ENCODE measurements at regions not wholly inside any gene's neighbourhood (a gene's known extent, or its start where the extent isn't known, plus 50 kb on each side); places are given as distances from the start of the nearest gene placed in this dataset.
A peak's percentile ranks its signal among the peaks of the same experiment; 100 is the strongest.

- no peak for DNase-seq
- Histone ChIP-seq H3K4me1 (ENCODE audit: insufficient read depth, low read length) (peaks cover 23% of the 10 kb centered on the region), H3K36me3 (ENCODE audit: insufficient read depth, low read length) (no peaks in the 10 kb centered on the region), H3K4me3 (ENCODE audit: low read length in 2 of 2) (no peak overlapping the region), H3K9me3 (ENCODE audit: control insufficient read depth in 1 of 2, low read length in 2 of 2) (no peaks in the 10 kb centered on the region), H3K27me3 (ENCODE audit: insufficient read depth, low read length) (no peaks in the 10 kb centered on the region), H3K27ac (ENCODE audit: low read depth, low read length) (peak overlapping the region; percentile 32)
- H3K36me3 Mint-ChIP-seq = peaks cover 3 to 4% of the 10 kb centered on the region in 2 donors
- H3K27me3 Mint-ChIP-seq = no peaks in the 10 kb centered on the region
- H3K4me1 Mint-ChIP-seq = peaks cover 31 to 51% (median 37%) of the 10 kb centered on the region in 4 donors
- ChIA-PET POLR2A (ENCODE audit: partially characterized antibody) (interaction anchor here (1.1 to 7.3 kb wide), 6 partner anchors 19 to 134 kb away, joined by 3 to 84 read pairs (median 14); partner anchors contain the start of gene BTG1), CTCF (ENCODE audit: partially characterized antibody) (interaction anchor here (1.2 to 2.6 kb wide), 7 partner anchors 17 to 199 kb away, joined by 3 to 16 read pairs (median 6); partner anchors contain the start of gene BTG1)
- H3K4me3 Mint-ChIP-seq = peak overlapping the region; percentile 36 to 90 (median 80)
- intact Hi-C loops (cut with micrococcal nuclease) = no loop called here
- H3K9me3 Mint-ChIP-seq = peaks cover 0 to 4% (median 3%) of the 10 kb centered on the region in 8 donors
- H3K27ac Mint-ChIP-seq = peak overlapping the region; percentile 22 to 93 (median 85)
These were observed 134.6 kb downstream of the BTG1 start for GRCh38 chr12:92010853-92011701.

GRCh38 chr12:92010368-92010767 lies 135.3 kb downstream of the BTG1 start:
- no peaks in the 10 kb centered on the region for H3K27me3 Mint-ChIP-seq
- intact Hi-C loops (cut with micrococcal nuclease) = no loop called here
- POLR2A ChIA-PET (ENCODE audit: partially characterized antibody) = interaction anchor here (1.1 to 7.3 kb wide), 4 partner anchors 20 to 134 kb away, joined by 3 to 84 read pairs (median 8); partner anchors contain the start of gene BTG1
- H3K9me3 Mint-ChIP-seq = peaks cover 0 to 6% (median 3%) of the 10 kb centered on the region in 8 donors
- no peaks in the 10 kb centered on the region for H3K36me3 ChIP-seq (ENCODE audit: insufficient read depth, low read length)
- H3K27me3 ChIP-seq (ENCODE audit: insufficient read depth, low read length) = no peaks in the 10 kb centered on the region
- peak overlapping the region in 4 of 8 donors; percentile 11 to 50 (median 14) for H3K4me3 Mint-ChIP-seq
- no peak overlapping the region for H3K4me3 ChIP-seq (ENCODE audit: low read length in 2 of 2)
- CTCF ChIA-PET (ENCODE audit: partially characterized antibody) = interaction anchor here (0.6 to 2.6 kb wide), 8 partner anchors 9 to 199 kb away, joined by 3 to 16 read pairs (median 5); partner anchors contain the start of gene BTG1
- H3K9me3 ChIP-seq (ENCODE audit: control insufficient read depth in 1 of 2, low read length in 2 of 2) = no peaks in the 10 kb centered on the region
- H3K36me3 Mint-ChIP-seq = peaks cover 4% of the 10 kb centered on the region in 2 donors
- H3K4me1 Mint-ChIP-seq = peaks cover 32 to 52% (median 38%) of the 10 kb centered on the region in 4 donors
- no peak overlapping the region for H3K27ac ChIP-seq (ENCODE audit: low read depth, low read length)
- H3K4me1 ChIP-seq (ENCODE audit: insufficient read depth, low read length) = peaks cover 23% of the 10 kb centered on the region
- DNase-seq = no peak
- peak overlapping the region in 6 of 7 donors; percentile 53 to 88 (median 71) for H3K27ac Mint-ChIP-seq

GRCh38 chr12:92008345-92008744 lies 137.3 kb downstream of the BTG1 start:
- Histone ChIP-seq H3K36me3 (ENCODE audit: insufficient read depth, low read length) (no peaks in the 10 kb centered on the region), H3K27me3 (ENCODE audit: insufficient read depth, low read length) (no peaks in the 10 kb centered on the region), H3K4me3 (ENCODE audit: low read length in 2 of 2) (no peak overlapping the region), H3K9me3 (ENCODE audit: control insufficient read depth in 1 of 2, low read length in 2 of 2) (no peaks in the 10 kb centered on the region), H3K27ac (ENCODE audit: low read depth, low read length) (no peak overlapping the region), H3K4me1 (ENCODE audit: insufficient read depth, low read length) (peaks cover 34% of the 10 kb centered on the region)
- peaks cover 4 to 7% of the 10 kb centered on the region in 2 donors for H3K36me3 Mint-ChIP-seq
- intact Hi-C loops (cut with micrococcal nuclease) = no loop called here
- ChIA-PET POLR2A (ENCODE audit: partially characterized antibody) (interaction anchor here (0.9 to 7.3 kb wide), 3 partner anchors 23 to 135 kb away, joined by 3 to 84 read pairs (median 4); partner anchors contain the start of gene BTG1), CTCF (ENCODE audit: partially characterized antibody) (interaction anchor here (0.8 to 2.6 kb wide), 5 partner anchors 11 to 562 kb away, joined by 3 to 16 read pairs (median 4); partner anchors contain the start of gene BTG1)
- no peak overlapping the region for H3K4me3 Mint-ChIP-seq
- H3K27me3 Mint-ChIP-seq = no peaks in the 10 kb centered on the region
- H3K27ac Mint-ChIP-seq = peak overlapping the region in 2 of 7 donors; percentile 24 to 47
- DNase-seq = no peak
- peaks cover 0 to 6% (median 3%) of the 10 kb centered on the region in 8 donors for H3K9me3 Mint-ChIP-seq
- peaks cover 40 to 71% (median 47%) of the 10 kb centered on the region in 4 donors for H3K4me1 Mint-ChIP-seq

GRCh38 chr12:92007787-92008186 lies 137.9 kb downstream of the BTG1 start:
- POLR2A ChIA-PET (ENCODE audit: partially characterized antibody) = interaction anchor here (1.7 to 7.3 kb wide), 2 partner anchors 130 to 136 kb away, joined by 4 to 84 read pairs; partner anchors contain the start of gene BTG1
- intact Hi-C loops (cut with micrococcal nuclease) = no loop called here
- H3K4me3 Mint-ChIP-seq = no peak overlapping the region
- CTCF ChIA-PET (ENCODE audit: partially characterized antibody) = interaction anchor here (0.9 to 2.0 kb wide), 5 partner anchors 23 to 563 kb away, joined by 3 to 7 read pairs (median 5); no protein-coding TSS in a partner anchor
- H3K36me3 Mint-ChIP-seq = peaks cover 4 to 7% of the 10 kb centered on the region in 2 donors
- no peaks in the 10 kb centered on the region for H3K36me3 ChIP-seq (ENCODE audit: insufficient read depth, low read length)
- DNase-seq = no peak
- no peaks in the 10 kb centered on the region for H3K27me3 Mint-ChIP-seq
- peaks cover 0 to 6% (median 3%) of the 10 kb centered on the region in 8 donors for H3K9me3 Mint-ChIP-seq
- H3K9me3 ChIP-seq (ENCODE audit: control insufficient read depth in 1 of 2, low read length in 2 of 2) = no peaks in the 10 kb centered on the region
- peaks cover 36 to 72% (median 52%) of the 10 kb centered on the region in 4 donors for H3K4me1 Mint-ChIP-seq
- H3K27me3 ChIP-seq (ENCODE audit: insufficient read depth, low read length) = no peaks in the 10 kb centered on the region
- no peak overlapping the region for H3K4me3 ChIP-seq (ENCODE audit: low read length in 2 of 2)
- H3K27ac Mint-ChIP-seq = peak overlapping the region in 2 of 7 donors; percentile 41 to 64
- H3K27ac ChIP-seq (ENCODE audit: low read depth, low read length) = no peak overlapping the region
- peaks cover 34% of the 10 kb centered on the region for H3K4me1 ChIP-seq (ENCODE audit: insufficient read depth, low read length)

- intact Hi-C loops (cut with micrococcal nuclease) = no loop called here
- no peaks in the 10 kb centered on the region for H3K27me3 ChIP-seq (ENCODE audit: insufficient read depth, low read length)
- no peak for DNase-seq
- no peaks in the 10 kb centered on the region for H3K9me3 ChIP-seq (ENCODE audit: control insufficient read depth in 1 of 2, low read length in 2 of 2)
- H3K4me1 ChIP-seq (ENCODE audit: insufficient read depth, low read length) = peaks cover 19% of the 10 kb centered on the region
- Mint-ChIP-seq H3K27ac (peak overlapping the region in 1 of 7 donors; percentile 10), H3K4me1 (peaks cover 32 to 55% (median 36%) of the 10 kb centered on the region in 4 donors), H3K36me3 (peaks cover 4 to 13% of the 10 kb centered on the region in 2 donors), H3K9me3 (peaks cover 1 to 20% (median 9%) of the 10 kb centered on the region in 8 donors), H3K4me3 (peak overlapping the region in 1 of 8 donors; percentile 9), H3K27me3 (no peaks in the 10 kb centered on the region)
- no peak overlapping the region for H3K4me3 ChIP-seq (ENCODE audit: low read length in 2 of 2)
- POLR2A ChIA-PET (ENCODE audit: partially characterized antibody) = interaction anchor here (0.9 to 7.3 kb wide), 5 partner anchors 130 to 141 kb away, joined by 3 to 84 read pairs (median 5); partner anchors contain the start of gene BTG1
- CTCF ChIA-PET (ENCODE audit: partially characterized antibody) = no interaction called here
- no peaks in the 10 kb centered on the region for H3K36me3 ChIP-seq (ENCODE audit: insufficient read depth, low read length)
- no peak overlapping the region for H3K27ac ChIP-seq (ENCODE audit: low read depth, low read length)
These were observed 141.9 kb downstream of the BTG1 start for GRCh38 chr12:92003701-92004100.

DNA sequence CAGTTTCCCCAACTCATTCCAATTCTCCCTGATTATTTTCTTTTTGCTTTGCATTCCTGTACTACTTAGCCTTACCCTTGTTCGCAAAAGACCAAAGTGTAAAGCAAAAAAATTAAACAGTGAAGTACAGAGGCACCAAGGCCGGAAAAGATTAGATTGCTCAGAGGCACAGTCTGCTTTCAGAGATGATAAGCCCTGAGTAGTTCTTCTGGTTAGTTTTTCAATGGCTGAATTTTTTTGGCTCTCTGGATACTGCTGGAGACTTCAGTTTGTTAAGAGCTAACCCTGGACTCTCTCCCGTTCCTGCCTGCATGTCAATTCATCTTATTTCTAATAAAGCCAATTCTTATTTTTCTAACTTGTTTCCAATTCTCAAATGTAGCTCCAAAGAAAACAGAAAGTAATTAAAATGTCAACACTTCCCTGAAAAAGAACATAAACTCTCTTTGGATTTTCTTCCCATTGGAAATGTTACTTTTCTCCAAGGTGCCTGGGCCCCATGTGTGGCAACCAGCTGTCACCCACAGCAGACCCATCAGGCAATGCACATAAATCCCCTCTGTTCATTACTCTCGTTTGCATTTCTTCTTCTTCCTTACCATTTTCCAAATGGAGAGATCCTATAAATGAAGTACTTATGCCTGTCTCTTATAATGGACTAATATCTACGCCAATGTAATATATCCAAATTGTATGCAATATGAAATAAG lies 142.8 kb downstream of the BTG1 start:
- peaks cover 9 to 16% of the 10 kb centered on the region in 2 donors for H3K36me3 Mint-ChIP-seq
- peaks cover 30 to 58% (median 37%) of the 10 kb centered on the region in 4 donors for H3K4me1 Mint-ChIP-seq
- H3K27me3 ChIP-seq (ENCODE audit: insufficient read depth, low read length) = no peaks in the 10 kb centered on the region
- no peak overlapping the region for H3K27ac ChIP-seq (ENCODE audit: low read depth, low read length)
- ChIA-PET CTCF (ENCODE audit: partially characterized antibody) (interaction anchor here (0.9 kb wide), 1 partner anchor 28 kb away, joined by 4 read pairs; no protein-coding TSS in a partner anchor), POLR2A (ENCODE audit: partially characterized antibody) (interaction anchor here (0.9 to 1.7 kb wide), 4 partner anchors 131 to 142 kb away, joined by 3 to 14 read pairs (median 4); partner anchors contain the start of gene BTG1)
- H3K27me3 Mint-ChIP-seq = no peaks in the 10 kb centered on the region
- intact Hi-C loops (cut with micrococcal nuclease) = no loop called here
- H3K27ac Mint-ChIP-seq = peak overlapping the region in 6 of 7 donors; percentile 2 to 90 (median 44)
- H3K9me3 Mint-ChIP-seq = peaks cover 4 to 27% (median 11%) of the 10 kb centered on the region in 8 donors
- no peak for DNase-seq
- peaks cover 19% of the 10 kb centered on the region for H3K4me1 ChIP-seq (ENCODE audit: insufficient read depth, low read length)
- H3K36me3 ChIP-seq (ENCODE audit: insufficient read depth, low read length) = no peaks in the 10 kb centered on the region
- H3K9me3 ChIP-seq (ENCODE audit: control insufficient read depth in 1 of 2, low read length in 2 of 2) = no peaks in the 10 kb centered on the region
- no peak overlapping the region for H3K4me3 ChIP-seq (ENCODE audit: low read length in 2 of 2)
- H3K4me3 Mint-ChIP-seq = peak overlapping the region in 1 of 8 donors; percentile 8

Measured in CD4-positive, alpha-beta memory T cell (primary cell).